PC-9 (cell line): ENCODE measurements at regions not wholly inside any gene's neighbourhood (a gene's known extent, or its start where the extent isn't known, plus 50 kb on each side); places are given as distances from the start of the nearest gene placed in this dataset.
"Not testable (repeated sequence)": the region's sequence is repeated elsewhere in the genome, so short reads cannot be mapped to it uniquely, and the experiment has no call there.

Source experiments
- BruUV-seq: library from RNA; stranded (reverse); fragments of 400-500 nt; replicated peaks from 2 replicates; lab custom pipeline; 2021; lab: Mats Ljungman, UMichigan
- CTCF ChIA-PET: fragments of 300-600 bp; sonication (Branson Sonifier 250); formaldehyde crosslinking; loops from one replicate; lab custom pipeline; 2022; ENCODE audit warnings: antibody characterized with exemption; lab: Charles Lee
- POLR2A ChIA-PET: fragments of 300-600 bp; sonication (Branson Sonifier 250); formaldehyde crosslinking; loops from one replicate; lab custom pipeline; 2022; ENCODE audit warnings: antibody characterized with exemption; ENCODE audit not compliant: unreplicated experiment; lab: Charles Lee
- DNase-seq, 2 experiments: peaks; one replicate each; pipeline versions ENCODE4 v3.0.0 to v3.0.0-alpha.2; 2015 to 2022; ENCODE audit warnings: mixed read lengths in 1 of 2
- H2AFZ ChIP-seq: fragments of 200-600 bp; sonication (generic); 2 replicates; pipeline ENCODE4 v1.8.1; 2017; ENCODE audit warnings: antibody characterized with exemption
- H3F3A ChIP-seq: fragments of 200-600 bp; sonication (generic); 2 replicates; pipeline ENCODE4 v1.8.1; 2017; ENCODE audit warnings: antibody characterized with exemption, mild to moderate bottlenecking, low read depth; ENCODE audit not compliant: insufficient read depth
- H3K27ac ChIP-seq: fragments of 200-600 bp; sonication (generic); 2 replicates; pipeline ENCODE4 v1.6.1; 2016; ENCODE audit warnings: mixed run types
- H3K27me3 ChIP-seq: fragments of 200-600 bp; sonication (generic); 2 replicates; pipeline ENCODE4 v1.6.1; 2016; ENCODE audit warnings: low read depth, mixed run types; ENCODE audit not compliant: insufficient read depth
- H3K36me3 ChIP-seq: fragments of 200-600 bp; sonication (generic); 2 replicates; pipeline ENCODE4 v1.6.1; 2016; ENCODE audit warnings: low read depth, mixed run types
- H3K4me1 ChIP-seq: fragments of 200-600 bp; sonication (generic); replicated peaks from 2 replicates; pipeline ENCODE4 v1.6.1; 2016; ENCODE audit warnings: mixed run types; ENCODE audit not compliant: insufficient read depth
- H3K4me2 ChIP-seq: fragments of 200-600 bp; sonication (generic); 2 replicates; pipeline ENCODE4 v1.6.1; 2017; ENCODE audit warnings: mixed run types
- H3K4me3 ChIP-seq: fragments of 200-600 bp; sonication (generic); 2 replicates; pipeline ENCODE4 v1.6.1; 2016; ENCODE audit warnings: mixed run types
- H3K79me2 ChIP-seq: fragments of 200-600 bp; sonication (generic); 2 replicates; pipeline ENCODE4 v1.6.1; 2017; ENCODE audit warnings: low read depth, mixed run types
- H3K9me2 ChIP-seq: fragments of 200-600 bp; sonication (generic); 2 replicates; pipeline ENCODE4 v1.8.1; 2017; ENCODE audit warnings: mild to moderate bottlenecking; ENCODE audit not compliant: insufficient read depth
- H3K9me3 ChIP-seq: fragments of 200-600 bp; sonication (generic); 2 replicates; pipeline ENCODE4 v1.8.1; 2016; ENCODE audit warnings: low read depth; ENCODE audit not compliant: insufficient read depth
- H4K20me1 ChIP-seq: fragments of 200-600 bp; sonication (generic); 2 replicates; pipeline ENCODE4 v1.8.1; 2017; ENCODE audit not compliant: insufficient read depth
- CTCF ChIP-seq: fragments of 200-600 bp; sonication (generic); conservative IDR thresholded peaks from 2 replicates; pipeline ENCODE4 v1.6.1; 2017; ENCODE audit warnings: mixed run types, antibody characterized with exemption, mild to moderate bottlenecking, moderate library complexity
- EZH2 ChIP-seq: fragments of 200-600 bp; sonication (generic); IDR thresholded peaks from 2 replicates; pipeline ENCODE4 v1.8.0; 2017; ENCODE audit warnings: antibody characterized with exemption, low read depth
- intact Hi-C: fragments of 100-400 bp; cut with micrococcal nuclease; formaldehyde crosslinking; loops from one replicate; pipeline ENCODE4 v1.10.0; 2022; ENCODE audit not compliant: unreplicated experiment

GRCh38 chr6:167237438-167238145, 53.5 kb upstream of the UNC93A start:
- Histone ChIP-seq H3F3A (no peaks in the 10 kb centered on the region), H3K4me2 (no peak overlapping the region), H3K27ac (no peak overlapping the region), H3K36me3 (no peaks in the 10 kb centered on the region), H3K4me3 (no peak overlapping the region), H3K27me3 (peaks cover 74% of the 10 kb centered on the region), H3K79me2 (no peaks in the 10 kb centered on the region), H3K9me3 (no peaks in the 10 kb centered on the region), H4K20me1 (no peaks in the 10 kb centered on the region), H3K9me2 (no peaks in the 10 kb centered on the region), H2AFZ (no peak overlapping the region), H3K4me1 (no peaks in the 10 kb centered on the region)
- CTCF ChIA-PET, result no interaction called here
- no peak for DNase-seq
- no peak for TF ChIP-seq EZH2
- no peak for TF ChIP-seq CTCF
- POLR2A ChIA-PET, result no interaction called here
- intact Hi-C loops, result no loop called here
- BruUV-seq, result no TSS peak

GRCh38 chr6:167238146-167238693, 52.9 kb upstream of the UNC93A start:
- Histone ChIP-seq H3K27ac (no peak overlapping the region), H3K79me2 (no peaks in the 10 kb centered on the region), H3K36me3 (no peaks in the 10 kb centered on the region), H3K9me2 (no peaks in the 10 kb centered on the region), H3K27me3 (peaks cover 74% of the 10 kb centered on the region), H3K9me3 (no peaks in the 10 kb centered on the region), H3K4me1 (no peaks in the 10 kb centered on the region), H2AFZ (no peak overlapping the region), H3F3A (no peaks in the 10 kb centered on the region), H3K4me3 (no peak overlapping the region), H3K4me2 (no peak overlapping the region), H4K20me1 (no peaks in the 10 kb centered on the region)
- no TSS peak for BruUV-seq
- POLR2A ChIA-PET, result no interaction called here
- intact Hi-C loops, result no loop called here
- TF ChIP-seq EZH2 (no peak), CTCF (no peak)
- no peak for DNase-seq
- CTCF ChIA-PET, result no interaction called here

- BruUV-seq, result no TSS peak
- Histone ChIP-seq H4K20me1 (no peaks in the 10 kb centered on the region), H3K79me2 (no peaks in the 10 kb centered on the region), H3K27ac (no peak overlapping the region), H3K27me3 (peaks cover 74% of the 10 kb centered on the region), H3K4me1 (no peaks in the 10 kb centered on the region), H3K9me3 (no peaks in the 10 kb centered on the region), H3F3A (no peaks in the 10 kb centered on the region), H3K4me3 (no peak overlapping the region), H3K4me2 (no peak overlapping the region), H3K9me2 (no peaks in the 10 kb centered on the region), H3K36me3 (no peaks in the 10 kb centered on the region), H2AFZ (no peak overlapping the region)
- intact Hi-C loops, result no loop called here
- CTCF ChIA-PET, result no interaction called here
- no peak for DNase-seq
- no peak for TF ChIP-seq EZH2
- TF ChIP-seq CTCF, result no peak
- POLR2A ChIA-PET, result no interaction called here
Observed at GRCh38 chr6:167238694-167239467, 52.2 kb upstream of the UNC93A start.

GRCh38 chr6:167239470-167239869, 51.6 kb upstream of the UNC93A start:
- H3K27ac ChIP-seq, H3K79me2 ChIP-seq, H4K20me1 ChIP-seq, H3K4me2 ChIP-seq, DNase-seq, POLR2A ChIA-PET, H3K36me3 ChIP-seq, H3F3A ChIP-seq, CTCF ChIA-PET, H3K9me3 ChIP-seq, BruUV-seq, H3K9me2 ChIP-seq, intact Hi-C loops, H2AFZ ChIP-seq, H3K4me3 ChIP-seq, H3K4me1 ChIP-seq: not testable (repeated sequence)
- H3K27me3 ChIP-seq, result peaks cover 79% of the 10 kb centered on the region
